HUES48 (cell line): ENCODE measurements at regions not wholly inside any gene's neighbourhood (a gene's known extent, or its start where the extent isn't known, plus 50 kb on each side); places are given as distances from the start of the nearest gene placed in this dataset.

Source experiments
- H3K27ac ChIP-seq: one replicate; pipeline ENCODE4 v1.7.0; 2013; ENCODE audit warnings: low read depth, low read length, inconsistent platforms
- H3K27me3 ChIP-seq: 2 replicates; pipeline ENCODE4 v1.6.1; 2013; ENCODE audit warnings: mild to moderate bottlenecking, low read length; ENCODE audit not compliant: control insufficient read depth, insufficient read depth
- H3K36me3 ChIP-seq: 2 replicates; pipeline ENCODE4 v1.6.1; 2013; ENCODE audit warnings: low read length; ENCODE audit not compliant: control insufficient read depth, insufficient read depth
- H3K4me1 ChIP-seq: 2 replicates; pipeline ENCODE4 v1.6.1; 2013; ENCODE audit warnings: mild to moderate bottlenecking, low read length; ENCODE audit not compliant: control insufficient read depth, insufficient read depth
- H3K4me3 ChIP-seq: 2 replicates; pipeline ENCODE4 v1.5.1; 2013; ENCODE audit warnings: mild to moderate bottlenecking, low read depth, low read length
- H3K9ac ChIP-seq: 2 replicates; pipeline ENCODE4 v1.6.1; 2013; ENCODE audit warnings: mild to moderate bottlenecking, low read depth, low read length, moderate library complexity
- H3K9me3 ChIP-seq: 2 replicates; pipeline ENCODE4 v1.6.1; 2013; ENCODE audit warnings: low read length; ENCODE audit not compliant: control insufficient read depth, insufficient read depth

DNA sequence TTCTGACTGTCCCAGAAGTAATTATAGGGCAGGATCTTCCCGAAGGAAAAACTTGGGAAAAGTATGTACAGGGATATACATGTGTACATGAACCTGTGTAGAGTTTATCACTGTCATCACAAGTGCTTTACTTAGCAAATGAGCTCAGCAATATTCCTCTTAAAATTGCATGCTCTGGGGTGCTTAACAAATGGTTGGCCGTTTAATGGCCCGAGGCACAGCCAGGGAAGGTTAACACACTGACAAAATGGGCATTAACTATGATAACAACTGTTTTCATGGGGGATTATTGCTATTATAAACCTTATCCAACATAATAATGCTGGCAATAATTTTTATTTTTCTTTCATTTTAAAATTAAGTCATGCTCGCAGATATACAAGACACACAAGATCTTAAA is 459.3 kb downstream of the TUSC7 start:
- Histone ChIP-seq H3K27ac (no peak overlapping the region), H3K4me3 (no peak overlapping the region), H3K9ac (no peak overlapping the region), H3K9me3 (no peaks in the 10 kb centered on the region), H3K4me1 (peaks cover 9% of the 10 kb centered on the region; the same call in 1 of the 2 replicates), H3K27me3 (no peaks in the 10 kb centered on the region), H3K36me3 (no peaks in the 10 kb centered on the region)

DNA sequence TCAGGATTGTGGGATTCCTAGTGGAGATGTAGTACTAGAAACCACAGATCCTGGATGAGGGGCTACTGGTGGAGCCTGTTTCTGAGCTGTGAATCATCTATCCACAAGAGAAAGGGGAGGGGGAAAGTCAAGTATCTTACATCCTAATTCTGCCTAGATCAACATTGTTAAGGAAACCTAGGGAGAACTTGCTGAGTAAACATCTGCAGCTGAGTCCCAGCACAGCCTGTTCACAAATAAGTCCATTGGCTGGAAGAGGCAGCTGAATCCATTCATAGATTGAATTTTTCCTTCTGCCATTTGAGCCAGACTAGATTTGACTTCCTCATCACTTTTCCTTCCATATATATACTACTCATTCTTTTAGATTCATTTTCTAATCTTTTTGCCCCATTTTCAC is 460.5 kb downstream of the TUSC7 start:
- Histone ChIP-seq H3K9me3 (no peaks in the 10 kb centered on the region), H3K27ac (no peak overlapping the region), H3K4me1 (peaks cover 9% of the 10 kb centered on the region; the same call in 1 of the 2 replicates), H3K27me3 (no peaks in the 10 kb centered on the region), H3K4me3 (no peak overlapping the region), H3K9ac (no peak overlapping the region), H3K36me3 (no peaks in the 10 kb centered on the region)

DNA sequence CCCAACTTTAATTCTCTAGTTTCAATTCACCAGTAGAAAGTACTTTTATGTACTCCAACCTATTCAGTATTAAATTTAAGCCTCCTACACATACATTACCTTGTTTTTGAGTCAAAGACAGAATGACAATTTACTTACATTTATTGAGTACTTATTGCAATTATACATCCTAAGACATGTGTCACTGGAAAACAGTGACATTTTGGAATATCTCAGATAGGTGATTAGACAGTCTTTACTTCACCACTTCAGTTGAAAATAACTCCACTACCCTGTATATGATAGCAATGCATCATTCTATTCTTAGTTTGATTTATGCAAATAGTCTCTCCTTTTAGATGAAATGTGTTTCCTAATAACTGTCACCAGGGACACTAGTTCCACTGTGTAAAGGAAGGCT is 461.5 kb downstream of the TUSC7 start:
- H3K4me1 ChIP-seq, result peaks cover 4% of the 10 kb centered on the region; the same call in 1 of the 2 replicates
- no peak overlapping the region for H3K27ac ChIP-seq
- H3K9me3 ChIP-seq, result no peaks in the 10 kb centered on the region
- no peaks in the 10 kb centered on the region for H3K27me3 ChIP-seq
- no peak overlapping the region for H3K4me3 ChIP-seq
- no peaks in the 10 kb centered on the region for H3K36me3 ChIP-seq
- no peak overlapping the region for H3K9ac ChIP-seq

DNA sequence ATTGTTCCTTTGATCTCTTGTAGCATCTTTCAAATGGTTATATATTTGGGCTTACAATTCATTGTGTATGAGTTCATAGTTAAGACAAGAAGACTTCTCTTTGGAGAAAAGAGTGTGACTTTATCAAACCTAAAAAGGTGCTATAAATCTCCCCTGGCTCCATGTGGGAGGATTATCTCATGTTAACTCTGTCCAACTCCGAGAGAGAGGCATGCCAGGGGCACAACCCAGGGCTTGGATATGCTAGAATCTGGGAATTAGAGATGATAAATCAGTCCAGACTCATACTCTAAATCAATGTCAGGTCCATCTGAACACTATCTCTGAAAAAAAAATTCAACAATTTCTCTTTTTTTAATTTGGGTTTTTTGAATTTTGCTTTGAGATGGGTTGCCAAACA is 462.8 kb downstream of the TUSC7 start:
- peaks cover 4% of the 10 kb centered on the region; the same call in 1 of the 2 replicates for H3K4me1 ChIP-seq
- H3K9me3 ChIP-seq, result no peaks in the 10 kb centered on the region
- no peaks in the 10 kb centered on the region for H3K27me3 ChIP-seq
- no peak overlapping the region for H3K9ac ChIP-seq
- H3K27ac ChIP-seq, result no peak overlapping the region
- H3K4me3 ChIP-seq, result no peak overlapping the region
- H3K36me3 ChIP-seq, result no peaks in the 10 kb centered on the region

DNA sequence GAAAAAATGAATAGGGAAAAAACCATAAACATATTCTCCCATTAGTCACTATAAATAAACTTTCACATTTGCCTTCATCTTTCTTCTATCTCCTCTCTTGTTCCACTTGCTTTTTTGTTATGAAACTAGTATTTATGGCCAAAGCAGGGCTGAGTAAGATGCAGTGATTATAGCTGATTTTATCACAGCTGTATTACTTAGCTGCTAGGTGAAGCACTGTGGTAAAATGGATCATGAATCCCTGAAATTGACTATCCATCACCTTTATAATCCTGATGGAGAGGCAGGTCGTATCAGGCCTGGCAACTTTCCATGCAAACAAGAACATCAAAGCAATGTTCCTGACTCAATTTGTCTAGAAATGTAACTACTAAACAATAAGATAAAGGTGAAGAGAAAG is 471.6 kb downstream of the TUSC7 start:
- H3K27me3 ChIP-seq, result no peaks in the 10 kb centered on the region
- H3K9me3 ChIP-seq, result no peaks in the 10 kb centered on the region

DNA sequence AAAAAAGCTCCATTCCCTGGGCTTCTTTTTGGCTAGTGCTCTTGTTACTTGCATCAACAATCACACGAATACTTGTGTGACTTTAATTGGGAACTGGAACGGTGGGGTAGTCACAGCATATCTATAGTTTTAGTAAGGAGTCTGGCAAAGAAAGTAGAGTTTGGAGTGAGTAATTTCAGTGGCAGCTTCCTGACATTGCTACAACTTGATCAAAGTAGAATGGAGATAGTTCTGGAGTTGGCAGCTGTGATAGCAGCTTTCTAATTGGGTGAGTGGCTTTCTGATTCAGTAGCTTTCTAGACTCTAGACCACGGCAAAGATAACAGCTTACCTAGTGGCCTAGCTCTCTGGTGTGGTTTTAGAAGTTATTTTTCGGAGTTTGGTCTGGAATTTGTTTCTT is 475.0 kb downstream of the TUSC7 start:
- Histone ChIP-seq H3K4me3 (no peak overlapping the region), H3K9ac (no peak overlapping the region), H3K9me3 (no peaks in the 10 kb centered on the region), H3K27me3 (no peaks in the 10 kb centered on the region), H3K4me1 (peaks cover 11% of the 10 kb centered on the region), H3K36me3 (no peaks in the 10 kb centered on the region), H3K27ac (no peak overlapping the region)

More for the DNA sequence above, 471.6 kb downstream of the TUSC7 start:
- no peak overlapping the region for H3K4me3 ChIP-seq
- no peak overlapping the region for H3K9ac ChIP-seq
- peaks cover 11% of the 10 kb centered on the region for H3K4me1 ChIP-seq
- no peak overlapping the region for H3K27ac ChIP-seq
- H3K36me3 ChIP-seq, result no peaks in the 10 kb centered on the region

GRCh38 chr3:117191245-117191644 is 481.7 kb downstream of the TUSC7 start:
- H3K4me1 ChIP-seq, result no peaks in the 10 kb centered on the region
- no peak overlapping the region for H3K4me3 ChIP-seq
- H3K36me3 ChIP-seq, result no peaks in the 10 kb centered on the region
- H3K27me3 ChIP-seq, result no peaks in the 10 kb centered on the region
- no peak overlapping the region for H3K9ac ChIP-seq
- no peaks in the 10 kb centered on the region for H3K9me3 ChIP-seq
- H3K27ac ChIP-seq, result no peak overlapping the region

DNA sequence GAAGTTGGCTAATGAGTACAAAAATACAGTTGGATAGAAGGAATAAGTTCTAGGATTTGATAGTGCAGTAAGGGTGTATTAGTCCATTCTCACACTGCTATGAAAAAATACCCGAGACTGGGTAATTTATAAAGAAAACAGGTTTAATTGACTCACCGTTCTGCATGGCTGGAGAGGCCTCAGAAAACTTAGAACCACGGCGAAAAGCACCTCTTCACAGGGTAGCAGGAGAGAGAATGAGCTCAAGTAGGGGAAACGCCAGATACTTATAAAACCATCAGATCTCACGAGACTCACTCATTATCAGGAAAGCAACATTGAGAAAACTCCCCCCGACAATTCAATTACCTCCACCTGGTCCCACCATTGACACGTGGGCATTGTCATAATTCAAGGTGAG is 483.3 kb downstream of the TUSC7 start:
- Histone ChIP-seq H3K9ac (no peak overlapping the region), H3K27me3 (no peaks in the 10 kb centered on the region), H3K4me3 (no peak overlapping the region), H3K9me3 (no peaks in the 10 kb centered on the region), H3K27ac (no peak overlapping the region), H3K4me1 (no peaks in the 10 kb centered on the region), H3K36me3 (no peaks in the 10 kb centered on the region)

DNA sequence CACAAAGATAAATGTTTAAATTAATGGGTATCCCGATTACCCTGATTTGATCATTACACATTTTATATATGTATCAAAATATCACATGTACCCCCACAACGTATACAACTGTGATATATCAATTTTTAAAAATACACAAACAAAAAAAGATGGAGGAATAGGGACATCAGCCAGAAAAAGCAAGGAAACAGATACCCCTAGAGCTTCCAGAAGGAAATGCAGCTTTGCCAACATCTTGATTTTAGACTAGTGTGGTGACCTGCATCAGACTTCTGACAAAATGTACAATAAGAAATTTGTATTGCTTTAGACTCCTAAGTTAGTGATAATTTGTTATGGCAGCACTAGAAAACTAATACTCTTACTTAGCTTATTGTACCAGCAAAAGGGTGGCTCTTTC is 483.8 kb downstream of the TUSC7 start:
- Histone ChIP-seq H3K9ac (no peak overlapping the region), H3K27ac (no peak overlapping the region), H3K9me3 (no peaks in the 10 kb centered on the region), H3K27me3 (no peaks in the 10 kb centered on the region), H3K4me1 (no peaks in the 10 kb centered on the region), H3K36me3 (no peaks in the 10 kb centered on the region), H3K4me3 (no peak overlapping the region)

- no peak overlapping the region for H3K9ac ChIP-seq
- no peaks in the 10 kb centered on the region for H3K9me3 ChIP-seq
- no peaks in the 10 kb centered on the region for H3K27me3 ChIP-seq
- no peak overlapping the region for H3K4me3 ChIP-seq
- 0 out of 2 replicates have a peak, but pooled peaks cover under 1% of the 10 kb centered on the region for H3K4me1 ChIP-seq
- no peaks in the 10 kb centered on the region for H3K36me3 ChIP-seq
- no peak overlapping the region for H3K27ac ChIP-seq
Measured at GRCh38 chr3:117195034-117195433, 485.5 kb downstream of the TUSC7 start.

DNA sequence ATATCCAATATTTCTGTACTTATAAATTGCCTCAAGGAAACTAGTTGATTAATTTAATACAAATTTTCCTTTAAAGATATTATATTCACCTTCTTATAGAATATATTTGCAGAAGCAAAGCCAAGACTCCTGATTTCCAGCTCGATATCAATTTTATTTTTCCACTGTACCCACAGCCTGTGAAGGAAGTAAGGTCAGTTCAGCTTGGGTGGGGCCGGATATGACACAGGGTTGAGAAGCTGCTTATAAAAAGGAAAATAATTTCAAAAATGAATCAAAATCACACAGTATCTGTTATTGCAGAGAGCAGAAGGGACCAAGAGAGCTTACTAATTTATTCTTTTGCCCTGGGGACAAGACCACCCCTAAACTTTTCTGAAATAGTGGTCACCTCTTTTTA is 491.4 kb downstream of the TUSC7 start:
- Histone ChIP-seq H3K27me3 (no peaks in the 10 kb centered on the region), H3K9me3 (no peaks in the 10 kb centered on the region), H3K27ac (no peak overlapping the region), H3K4me3 (no peak overlapping the region), H3K36me3 (no peaks in the 10 kb centered on the region), H3K9ac (no peak overlapping the region), H3K4me1 (0 out of 2 replicates have a peak, but pooled peaks cover 5% of the 10 kb centered on the region)
